HG03060 (cell line): ENCODE measurements at regions not wholly inside any gene's neighbourhood (a gene's known extent, or its start where the extent isn't known, plus 50 kb on each side); places are given as distances from the start of the nearest gene placed in this dataset.

Experiments
- ATAC-seq: cut with Tn5 transposase; IDR thresholded peaks from one replicate; pipeline ENCODE4 v1.9.1; 2021; ENCODE audit warnings: low read depth, moderate number of reproducible peaks; ENCODE audit not compliant: unreplicated experiment

DNA sequence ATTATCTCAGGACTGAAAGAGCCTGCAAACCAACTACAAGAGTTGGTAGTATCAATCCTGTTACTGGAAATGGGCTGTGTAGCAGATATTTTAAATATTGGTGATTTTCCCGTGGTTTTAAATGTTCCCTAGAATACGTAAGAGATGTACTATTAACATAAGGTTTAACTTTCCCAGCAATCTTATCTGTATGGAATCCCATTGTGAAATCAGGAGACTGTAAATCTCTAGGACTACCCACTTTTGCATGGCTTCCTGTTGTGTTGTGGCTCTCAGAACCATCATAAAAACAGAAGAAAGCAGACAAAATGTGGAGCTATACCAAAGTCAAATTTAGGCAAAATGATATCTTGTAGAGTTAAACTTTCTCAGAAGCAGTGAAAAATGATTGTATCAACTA, 641.5 kb upstream of the SETBP1 start:
- no peak for ATAC-seq

DNA sequence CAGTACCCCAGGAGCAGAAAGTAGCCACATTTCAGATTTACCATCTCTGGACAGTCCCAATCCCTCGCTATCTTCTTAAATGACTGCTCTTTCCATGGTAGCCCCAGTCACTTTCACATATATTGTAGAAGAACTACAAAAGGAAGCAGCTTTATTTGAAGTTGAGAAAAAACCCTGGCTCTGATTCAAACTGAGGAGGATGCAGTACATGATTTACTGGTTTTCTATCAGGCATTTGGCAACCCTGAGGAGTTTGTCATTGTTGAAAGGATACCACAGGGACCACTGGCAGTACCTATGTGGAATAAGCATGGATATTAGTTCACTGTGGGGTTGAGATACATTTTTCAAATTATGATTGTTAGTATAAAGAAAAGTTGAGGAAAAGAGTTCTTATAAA, 640.9 kb upstream of the SETBP1 start:
- ATAC-seq = no peak

DNA sequence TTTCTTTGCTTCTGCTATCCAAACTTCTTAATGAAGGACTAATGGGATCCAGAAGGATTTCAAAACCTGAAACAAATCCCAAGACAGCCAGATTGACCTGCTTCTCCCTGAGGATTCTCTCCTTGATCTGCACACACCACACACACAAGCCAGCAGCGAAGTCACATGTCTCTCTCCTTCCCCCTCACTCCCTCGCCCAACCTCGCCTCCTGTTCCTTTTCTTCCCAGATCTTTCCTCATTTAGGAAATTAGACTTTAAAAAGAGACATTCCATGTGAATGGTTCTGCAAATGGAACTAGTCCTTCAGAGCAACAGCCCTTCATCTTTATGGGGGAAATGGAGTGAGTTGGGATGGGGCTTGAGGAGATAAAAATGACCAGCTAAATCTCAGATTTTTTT, 639.1 kb upstream of the SETBP1 start:
- no peak for ATAC-seq

GRCh38 chr18:44041961-44042360, 638.7 kb upstream of the SETBP1 start:
- ATAC-seq = no peak

- ATAC-seq = no peak
Measured at GRCh38 chr18:44046376-44046975, 634.2 kb upstream of the SETBP1 start.

GRCh38 chr18:44047585-44047984, 633.1 kb upstream of the SETBP1 start:
- no peak for ATAC-seq

DNA sequence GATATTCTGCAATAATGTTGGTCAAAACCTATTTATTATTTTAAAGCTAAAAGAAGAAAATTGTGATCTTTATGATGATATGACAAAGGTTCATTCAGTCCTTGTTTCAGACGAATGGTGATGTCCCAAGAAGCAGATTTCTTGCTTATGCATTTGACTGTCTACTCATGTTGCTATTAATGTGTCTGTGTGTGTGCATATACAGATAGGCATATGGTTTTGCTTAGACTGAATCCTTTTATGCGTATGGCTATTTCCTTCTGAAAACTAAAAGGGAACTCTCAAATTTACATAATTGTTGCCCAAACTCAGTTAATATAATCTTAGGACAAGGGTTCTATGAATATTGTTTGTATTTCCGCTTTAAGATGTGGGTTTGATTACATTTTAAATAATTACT, 632.3 kb upstream of the SETBP1 start:
- no peak for ATAC-seq

DNA sequence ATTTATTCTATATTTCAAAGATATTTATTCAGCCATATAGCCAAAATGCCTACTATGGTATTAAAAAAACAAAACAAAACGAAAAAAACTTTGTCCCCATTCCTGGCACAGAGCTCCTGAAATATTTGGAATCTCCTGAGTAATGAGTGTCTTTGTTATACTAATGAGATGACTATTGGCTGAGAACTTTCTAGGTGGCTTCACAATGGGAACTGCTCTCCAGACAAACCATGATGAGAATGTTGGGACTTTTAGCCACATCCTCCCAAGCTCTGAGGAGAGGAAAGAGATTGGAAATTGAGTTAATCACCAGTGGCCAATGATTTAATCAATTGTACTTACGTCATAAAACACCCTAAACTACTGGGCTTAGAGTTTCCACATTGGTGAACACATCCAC, 631.8 kb upstream of the SETBP1 start:
- no peak for ATAC-seq

- ATAC-seq = no peak
Measured at GRCh38 chr18:44051026-44051425, 629.7 kb upstream of the SETBP1 start.

GRCh38 chr18:44054514-44054913, 626.2 kb upstream of the SETBP1 start:
- ATAC-seq = no peak

- ATAC-seq = no peak
Measured at GRCh38 chr18:44060197-44060596, 620.5 kb upstream of the SETBP1 start.

DNA sequence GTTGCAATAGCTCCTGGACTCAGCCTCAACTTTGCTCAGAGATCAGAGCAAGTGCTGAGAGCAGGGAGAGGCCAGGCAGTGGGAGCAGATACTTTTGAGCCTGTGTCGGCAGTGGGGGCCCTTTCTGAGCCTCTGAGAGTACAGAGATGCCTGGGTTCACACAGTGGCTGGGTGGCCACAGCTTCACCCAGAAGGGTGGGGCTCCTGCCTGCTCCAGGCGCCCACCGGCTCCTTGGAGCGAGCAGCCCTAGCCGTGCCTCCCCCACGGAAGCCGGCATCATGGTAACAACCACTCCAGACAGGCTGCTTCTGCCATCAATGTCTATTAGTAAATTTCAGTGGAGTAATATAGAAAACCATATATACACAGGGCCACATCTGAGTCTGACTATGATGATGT, 619.2 kb upstream of the SETBP1 start:
- ATAC-seq = no peak

GRCh38 chr18:44062345-44062744, 618.3 kb upstream of the SETBP1 start:
- ATAC-seq = no peak

DNA sequence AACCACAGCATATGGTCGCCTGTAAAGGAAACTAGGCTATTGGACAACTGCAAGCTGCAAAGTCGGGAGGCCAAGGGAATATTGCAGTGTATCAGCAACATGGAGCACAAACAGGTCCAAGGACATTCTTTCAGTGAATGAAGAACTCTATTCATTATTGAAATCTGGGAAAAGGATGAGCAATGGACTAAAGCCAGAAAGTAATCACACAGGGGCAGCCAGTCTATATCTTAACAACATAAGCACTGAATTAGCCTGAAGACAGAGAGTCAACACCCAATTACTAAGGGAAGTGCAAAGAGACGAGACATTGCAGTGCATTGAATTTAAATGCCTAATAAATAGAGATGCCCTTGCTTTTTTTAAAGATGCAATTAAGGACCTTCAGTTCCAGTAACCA, 615.5 kb upstream of the SETBP1 start:
- no peak for ATAC-seq

DNA sequence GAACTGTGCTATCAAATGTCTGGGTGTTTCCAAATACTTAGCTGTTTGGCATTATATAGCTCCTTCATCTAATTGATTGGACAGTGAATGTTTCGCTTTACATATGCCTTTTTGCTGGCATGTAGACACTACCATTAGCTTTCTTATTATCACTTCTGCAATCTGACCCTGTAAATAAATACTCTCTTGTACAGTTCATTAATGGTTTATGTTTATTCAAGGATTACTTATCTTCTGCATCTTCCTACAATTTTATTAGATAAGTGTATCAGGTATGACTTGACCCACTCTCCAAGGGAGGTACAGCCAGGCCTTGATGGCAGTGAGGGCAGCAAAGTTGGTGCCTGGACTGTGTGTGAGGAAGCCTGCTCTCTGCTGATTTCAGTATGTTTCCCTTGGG, 614.1 kb upstream of the SETBP1 start:
- ATAC-seq = no peak

- ATAC-seq = no peak
Measured at GRCh38 chr18:44067186-44067585, 613.5 kb upstream of the SETBP1 start.

DNA sequence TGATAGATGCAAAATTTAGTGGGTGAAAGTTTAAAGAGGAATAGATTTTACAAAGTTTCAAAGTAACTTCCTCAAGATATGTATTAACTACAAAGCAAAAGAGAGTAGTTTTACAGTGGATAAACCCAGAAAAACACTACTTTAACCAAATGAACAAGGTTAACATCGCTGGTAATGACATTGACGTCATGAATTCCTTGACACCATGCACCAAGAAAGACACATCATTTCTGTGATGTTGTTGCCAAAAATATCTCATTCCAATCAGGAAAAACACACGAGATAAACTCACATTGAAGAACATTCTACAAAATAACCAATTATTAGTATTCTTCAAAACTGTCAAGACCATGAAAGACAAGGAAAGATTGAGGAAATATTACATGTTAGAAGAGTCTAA, 605.6 kb upstream of the SETBP1 start:
- no peak for ATAC-seq

DNA sequence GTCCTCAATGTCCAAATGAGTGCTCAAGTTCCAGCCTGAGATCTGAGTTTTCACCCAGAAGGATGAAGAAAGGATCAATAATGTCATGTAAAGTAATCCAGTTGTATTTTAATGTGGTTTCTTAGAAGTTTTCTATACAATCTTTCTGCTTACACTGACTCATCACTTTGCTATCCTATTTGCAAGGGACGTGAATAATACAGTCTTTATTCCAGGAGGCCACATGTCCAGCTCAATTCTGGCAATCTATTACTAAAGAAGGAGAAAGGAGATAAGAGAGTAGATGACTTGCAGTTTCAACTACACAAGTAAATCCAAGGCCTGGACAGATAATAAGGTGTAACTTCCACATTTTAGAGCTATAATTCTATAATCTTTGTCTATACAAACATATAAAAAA, 601.1 kb upstream of the SETBP1 start:
- no peak for ATAC-seq

- no peak for ATAC-seq
Measured at GRCh38 chr18:44080054-44080453, 600.6 kb upstream of the SETBP1 start.

- ATAC-seq = no peak
Measured at GRCh38 chr18:44089732-44090131, 591.0 kb upstream of the SETBP1 start.

GRCh38 chr18:44090453-44090852, 590.2 kb upstream of the SETBP1 start:
- no peak for ATAC-seq

DNA sequence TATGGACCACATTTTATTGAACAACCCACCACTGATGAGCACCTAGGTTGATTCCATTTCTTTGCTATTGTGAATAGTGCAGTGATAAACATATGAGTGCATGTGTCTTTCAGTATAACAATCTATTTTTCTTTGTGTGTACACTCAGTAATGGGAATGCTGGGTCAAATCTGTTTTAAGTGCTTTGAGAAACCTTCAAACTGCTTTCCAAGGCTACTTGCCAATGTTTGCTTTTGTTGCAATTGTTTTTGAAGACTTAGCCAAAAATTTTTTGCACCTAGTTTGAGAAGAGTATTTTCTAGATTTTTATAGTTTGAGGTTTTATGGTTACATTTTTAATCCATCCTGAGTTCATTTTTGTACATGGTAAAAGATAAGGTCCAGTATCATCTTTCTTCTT, 587.4 kb upstream of the SETBP1 start:
- no peak for ATAC-seq

GRCh38 chr18:44096016-44096415, 584.7 kb upstream of the SETBP1 start:
- no peak for ATAC-seq
